ENCODE measurements at regions not wholly inside any gene's neighbourhood (a gene's known extent, or its start where the extent isn't known, plus 50 kb on each side); places are given as distances from the start of the nearest gene placed in this dataset.

GRCh38 chr20:52921340-52921739 lies 50.8 kb upstream of the TSHZ2 start:
- no peak for FAIRE-seq

DNA sequence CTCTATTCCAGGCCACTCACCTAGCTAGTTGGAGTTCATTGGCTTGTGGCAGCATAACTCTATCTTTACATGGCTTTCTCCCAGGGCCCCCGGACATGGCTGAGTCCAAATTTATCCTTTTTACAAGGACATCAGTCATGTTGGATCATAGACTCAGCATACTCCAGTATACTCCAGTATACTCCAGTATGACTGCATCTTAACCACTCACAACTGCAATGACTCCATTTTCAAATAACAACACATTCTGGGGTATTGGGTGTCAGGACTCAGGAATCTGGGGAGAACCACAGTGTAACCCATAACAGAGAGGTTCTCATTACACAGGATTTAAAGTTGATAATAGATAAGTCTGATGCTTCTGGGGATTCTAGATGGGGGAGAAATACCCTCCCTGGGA lies 53.8 kb upstream of the TSHZ2 start:
- no peak for FAIRE-seq

DNA sequence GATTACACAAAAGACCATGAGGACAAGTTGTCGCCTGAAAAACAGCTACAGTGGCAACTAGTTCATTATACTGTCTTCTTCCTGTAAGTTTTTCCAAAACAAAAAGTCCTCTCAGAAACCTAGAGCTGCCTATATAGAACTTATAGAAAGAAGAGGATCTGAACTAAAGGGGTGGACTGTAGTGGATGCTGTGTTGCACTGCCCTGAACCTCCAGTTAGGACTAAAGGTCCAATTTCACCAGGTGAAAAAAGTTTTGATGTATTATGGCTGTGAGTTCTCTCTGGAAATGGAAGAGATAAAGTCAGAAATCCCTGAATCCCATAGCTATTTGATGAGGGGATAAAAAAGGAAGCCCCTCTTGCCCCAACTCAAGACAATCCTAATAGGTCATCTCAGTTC lies 56.6 kb upstream of the TSHZ2 start:
- no peak for FAIRE-seq

GRCh38 chr20:52914870-52915269 lies 57.3 kb upstream of the TSHZ2 start:
- FAIRE-seq, result no peak

DNA sequence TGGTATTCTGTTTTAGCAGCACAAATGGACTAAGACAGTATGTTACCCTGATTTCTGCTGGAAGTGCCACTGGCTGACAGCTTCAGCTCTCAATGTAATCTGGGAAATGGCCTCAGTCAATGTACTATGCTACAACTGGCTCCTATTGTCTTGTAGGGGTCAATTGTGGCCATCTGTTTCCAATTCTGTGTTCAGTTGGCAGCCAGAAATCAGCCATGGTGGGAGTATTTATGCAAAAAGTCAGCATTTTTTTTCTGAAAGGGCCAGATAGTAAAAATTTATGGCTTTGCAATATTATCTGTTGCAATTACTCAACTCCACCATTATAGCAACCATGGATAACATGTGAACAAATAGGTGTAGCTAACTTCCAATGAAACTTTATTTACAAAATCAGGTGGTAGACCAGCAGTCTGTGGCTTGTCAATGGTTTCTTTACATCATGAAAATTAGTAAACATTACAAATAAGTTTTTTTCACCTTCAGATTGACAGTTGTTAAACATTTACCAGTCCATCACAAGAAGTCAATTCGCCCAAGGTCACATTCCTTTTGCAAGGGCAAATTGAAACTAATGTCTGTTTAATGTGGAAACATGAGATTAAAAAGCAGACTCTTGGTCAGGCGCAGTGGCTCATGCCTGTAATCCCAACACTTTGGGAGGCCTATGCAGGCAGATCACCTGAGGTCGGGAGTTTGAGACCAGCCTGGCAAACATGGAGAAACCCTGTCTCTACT lies 58.3 kb upstream of the TSHZ2 start:
- no peak for FAIRE-seq

DNA sequence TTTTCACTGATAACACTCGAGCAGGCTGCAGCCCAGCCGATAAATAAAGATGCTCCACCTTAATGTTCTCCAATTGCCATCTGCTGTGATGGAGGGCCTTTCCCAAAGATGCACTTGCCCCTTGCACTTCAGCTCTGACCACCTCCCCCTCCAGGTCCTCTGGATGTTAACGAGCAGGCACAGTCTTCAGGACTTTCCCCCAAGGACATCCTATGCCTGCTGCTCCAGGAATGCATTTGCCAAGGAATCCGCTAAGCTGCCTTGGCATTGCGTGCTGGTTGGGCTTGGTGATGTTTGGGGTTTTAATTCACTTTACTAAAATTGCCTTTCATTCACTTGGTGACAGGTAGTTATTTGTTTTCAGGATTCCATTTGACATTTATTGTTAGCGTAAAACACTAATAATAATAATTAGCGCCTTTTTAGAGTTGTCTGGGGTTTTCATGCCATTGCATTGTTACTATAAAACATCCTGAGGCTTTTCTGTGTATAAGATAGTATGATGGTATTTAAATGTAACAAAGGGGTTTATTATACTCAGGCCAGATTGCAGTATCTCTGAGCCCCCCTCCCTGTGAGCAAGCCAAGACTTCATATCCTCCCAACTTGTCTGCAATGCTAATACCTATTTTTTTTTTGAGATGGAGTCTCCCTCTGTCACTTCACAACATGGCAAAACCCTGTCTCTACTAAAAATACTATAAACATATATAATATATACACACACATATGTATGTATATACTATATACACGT lies 66.7 kb upstream of the TSHZ2 start:
- no peak for FAIRE-seq

- FAIRE-seq, result no peak
These were observed 67.3 kb upstream of the TSHZ2 start for GRCh38 chr20:52904837-52905236.

- FAIRE-seq, result no peak
These were observed 73.0 kb upstream of the TSHZ2 start for GRCh38 chr20:52899041-52899608.

DNA sequence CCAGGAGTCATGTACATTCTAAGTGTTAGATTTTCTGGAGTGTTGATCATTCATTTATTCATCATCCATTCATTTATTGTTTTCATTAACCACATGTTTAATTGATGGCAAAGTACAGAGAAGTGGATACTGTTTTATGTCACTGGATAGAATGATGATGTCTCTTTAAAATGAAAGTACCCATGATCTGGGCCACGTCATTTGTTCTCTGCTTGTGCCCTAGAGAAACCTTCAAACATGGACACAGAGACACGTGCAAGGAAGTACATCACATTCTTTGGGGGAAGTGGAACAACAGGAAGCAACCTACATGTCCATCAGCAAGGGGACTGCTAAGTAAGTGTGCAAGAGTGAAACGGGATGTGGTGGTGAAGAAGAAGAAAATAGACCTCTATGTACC lies 75.8 kb upstream of the TSHZ2 start:
- FAIRE-seq, result no peak

DNA sequence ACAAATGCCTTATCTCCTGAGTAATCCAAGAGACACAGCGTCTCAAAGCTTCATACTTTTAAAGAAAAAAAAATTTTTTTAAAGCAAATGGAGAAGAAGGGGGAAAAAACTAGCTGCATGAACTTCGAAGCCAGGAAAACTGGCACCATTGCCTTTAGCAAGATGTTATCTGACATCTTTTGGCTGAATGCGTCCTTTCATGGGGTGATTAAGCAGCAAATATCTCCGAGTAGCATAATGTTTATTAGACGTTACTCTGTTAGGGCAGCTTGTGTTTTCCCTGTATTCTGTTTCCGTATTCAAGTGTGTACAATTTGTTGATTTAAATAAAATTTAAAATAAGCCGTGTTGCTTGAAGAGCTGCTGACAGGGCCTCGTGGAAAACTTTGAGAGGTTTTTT lies 76.5 kb upstream of the TSHZ2 start:
- no peak for FAIRE-seq

GRCh38 chr20:52895235-52895634 lies 76.9 kb upstream of the TSHZ2 start:
- FAIRE-seq, result no peak

DNA sequence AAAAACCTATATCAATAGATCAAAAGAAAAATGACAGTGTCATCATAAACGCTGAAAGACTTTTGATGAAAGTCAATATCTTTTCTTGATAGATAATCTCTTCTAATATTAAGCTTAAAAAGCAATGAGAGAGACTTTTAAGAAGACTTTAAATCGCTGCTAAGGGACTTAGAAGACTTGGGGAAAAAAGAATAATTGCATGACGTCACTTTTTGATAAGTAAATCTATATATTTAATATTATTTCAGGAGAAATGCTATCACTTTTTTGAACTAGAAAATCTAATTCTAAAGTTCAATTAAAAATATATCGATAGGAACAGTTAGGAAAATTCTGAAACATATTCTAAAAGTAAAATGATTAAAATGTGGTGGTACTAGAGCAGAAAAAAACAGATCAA lies 78.7 kb upstream of the TSHZ2 start:
- FAIRE-seq, result no peak

GRCh38 chr20:52892023-52892422 lies 80.1 kb upstream of the TSHZ2 start:
- no peak for FAIRE-seq

GRCh38 chr20:52890130-52890529 lies 82.0 kb upstream of the TSHZ2 start:
- no peak for FAIRE-seq

DNA sequence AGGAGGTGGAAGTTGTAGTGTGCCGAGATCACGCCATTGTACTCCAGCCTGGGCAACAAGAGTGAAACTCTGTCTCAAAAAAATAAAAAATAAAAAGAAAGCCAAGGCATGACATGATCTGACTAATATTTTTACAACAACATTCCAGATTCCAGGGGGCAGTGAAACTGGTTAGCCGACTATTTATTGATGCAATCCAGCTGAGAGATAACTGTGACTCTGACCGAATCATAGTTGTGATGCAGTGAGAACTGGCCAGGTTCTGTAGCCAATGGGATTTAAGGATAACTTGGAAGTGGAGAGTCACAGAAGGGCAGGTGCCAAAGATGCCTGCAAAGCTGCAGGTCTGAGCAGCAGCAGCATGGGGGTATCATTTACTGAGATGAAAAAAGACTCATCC lies 82.9 kb upstream of the TSHZ2 start:
- no peak for FAIRE-seq

DNA sequence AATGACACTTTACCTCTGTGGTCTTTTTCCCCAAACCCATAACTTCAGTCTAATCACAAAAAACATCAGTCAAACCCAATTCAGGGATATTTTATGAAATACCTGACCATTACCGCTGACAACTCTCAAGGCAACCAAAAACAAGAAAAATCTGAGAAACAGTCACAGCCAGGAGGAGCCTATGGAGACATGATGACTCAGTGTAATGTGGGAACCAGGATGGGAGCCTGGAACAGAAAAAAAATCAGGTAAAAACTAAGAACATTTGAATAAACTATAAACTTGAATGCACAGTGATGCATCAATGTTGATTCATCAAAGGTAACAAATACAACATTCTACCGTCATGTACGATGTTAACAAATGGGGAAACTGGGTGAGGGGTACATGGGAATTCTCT lies 84.1 kb upstream of the TSHZ2 start:
- no peak for FAIRE-seq

- no peak for FAIRE-seq
These were observed 91.2 kb upstream of the TSHZ2 start for GRCh38 chr20:52880997-52881396.

DNA sequence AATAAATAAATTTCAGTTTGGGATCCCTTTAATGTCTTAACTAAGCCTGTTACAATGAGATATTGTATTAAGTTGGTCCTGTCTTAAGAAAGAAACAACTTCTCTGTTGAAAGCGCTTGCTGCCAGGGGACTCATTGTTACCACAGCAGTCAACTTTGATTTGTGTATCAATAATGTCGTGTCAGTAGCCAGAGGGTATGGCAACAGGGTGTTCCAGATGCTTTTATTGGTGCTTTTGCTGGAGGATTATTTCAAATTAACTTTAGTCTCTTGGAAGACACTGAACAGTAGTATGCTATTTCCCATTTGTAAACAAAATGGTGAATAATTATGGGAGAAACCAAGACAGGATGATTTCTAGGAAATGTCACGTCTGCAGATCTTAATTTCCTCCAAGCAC lies 91.9 kb upstream of the TSHZ2 start:
- no peak for FAIRE-seq

DNA sequence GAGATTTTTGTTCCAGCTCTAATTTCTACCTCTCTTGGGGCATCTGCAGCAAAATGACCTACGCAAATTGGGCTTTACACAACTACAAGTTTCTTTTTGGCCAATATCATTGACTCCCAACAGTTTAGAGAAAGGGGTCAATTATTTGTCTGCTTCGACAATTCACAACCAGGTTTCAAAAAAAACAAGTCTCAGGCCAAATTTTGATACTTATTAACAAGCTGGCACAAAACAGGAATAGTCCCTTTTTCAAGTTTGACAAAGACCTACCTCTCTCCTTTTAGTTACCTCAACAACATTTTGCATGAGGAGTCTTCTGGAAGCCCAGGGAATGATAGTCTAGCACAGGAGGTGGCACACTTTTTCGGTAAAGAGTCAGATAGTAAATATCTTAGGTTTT lies 97.9 kb upstream of the TSHZ2 start:
- FAIRE-seq, result no peak

GRCh38 chr20:52869698-52870501 lies 102.3 kb upstream of the TSHZ2 start:
- no peak for FAIRE-seq

- no peak for FAIRE-seq
These were observed 102.9 kb upstream of the TSHZ2 start for GRCh38 chr20:52869276-52869675.

DNA sequence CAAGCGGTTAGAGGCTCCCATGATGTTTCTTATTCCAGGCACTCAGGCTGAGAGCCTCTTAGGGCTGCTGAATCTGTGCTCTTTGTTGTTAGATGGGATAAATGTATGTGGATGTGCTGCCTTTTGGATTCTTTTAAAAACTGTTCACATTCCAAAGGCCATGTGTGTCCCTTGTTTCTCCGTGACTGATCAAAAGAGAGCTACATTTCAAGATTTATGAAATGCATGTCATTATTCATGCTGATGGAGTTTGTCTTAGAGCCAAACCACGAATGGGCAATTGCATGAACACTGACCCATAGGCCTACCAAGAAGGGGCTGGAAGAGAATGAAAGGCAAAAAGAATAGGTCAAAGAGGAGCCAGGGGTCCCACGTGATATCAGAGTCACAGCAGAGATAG lies 104.9 kb upstream of the TSHZ2 start:
- no peak for FAIRE-seq

GRCh38 chr20:52864916-52865605 lies 107.1 kb upstream of the TSHZ2 start:
- no peak for FAIRE-seq

All from TTC549 (cell line).